T-helper 1 cell treated with Interleukin-12 subunit alpha and Interleukin-12 subunit beta and Interleukin-4 antibody, amounts not matched to agents 30 μg/mL and 1 μg/mL, for 36 hours (primary cell): ENCODE measurements at regions not wholly inside any gene's neighbourhood (a gene's known extent, or its start where the extent isn't known, plus 50 kb on each side); places are given as distances from the start of the nearest gene placed in this dataset.

ENCODE experiments used
- H3K27ac Mint-ChIP-seq: one replicate; pipeline ENCODE4 v1.8.0; 2021; ENCODE audit warnings: mild to moderate bottlenecking, mixed read lengths
- H3K27me3 Mint-ChIP-seq: one replicate; pipeline ENCODE4 v1.8.0; 2021; ENCODE audit warnings: low read depth, mixed read lengths
- H3K36me3 Mint-ChIP-seq: one replicate; pipeline ENCODE4 v1.8.0; 2021; ENCODE audit warnings: low read depth, mixed read lengths
- H3K4me1 Mint-ChIP-seq: one replicate; pipeline ENCODE4 v1.8.0; 2021; ENCODE audit warnings: low read depth, mixed read lengths
- H3K4me3 Mint-ChIP-seq: one replicate; pipeline ENCODE4 v1.8.0; 2021; ENCODE audit warnings: mild to moderate bottlenecking, moderate library complexity, mixed read lengths
- H3K9me3 Mint-ChIP-seq: one replicate; pipeline ENCODE4 v1.8.0; 2021; ENCODE audit warnings: mixed read lengths

- Mint-ChIP-seq H3K4me1 (no peaks in the 10 kb centered on the region), H3K27ac (no peak overlapping the region), H3K4me3 (no peak overlapping the region), H3K9me3 (no peaks in the 10 kb centered on the region), H3K36me3 (no peaks in the 10 kb centered on the region), H3K27me3 (peaks cover 4% of the 10 kb centered on the region)
Measured at GRCh38 chr11:130778026-130778425, 138.3 kb downstream of the SNX19 start.

GRCh38 chr11:130778705-130779104, 137.6 kb downstream of the SNX19 start:
- no peaks in the 10 kb centered on the region for H3K9me3 Mint-ChIP-seq
- no peaks in the 10 kb centered on the region for H3K4me1 Mint-ChIP-seq
- H3K36me3 Mint-ChIP-seq = no peaks in the 10 kb centered on the region
- peaks cover 4% of the 10 kb centered on the region for H3K27me3 Mint-ChIP-seq
- no peak overlapping the region for H3K27ac Mint-ChIP-seq
- H3K4me3 Mint-ChIP-seq = no peak overlapping the region

GRCh38 chr11:130779267-130779666, 137.0 kb downstream of the SNX19 start:
- Mint-ChIP-seq H3K36me3 (no peaks in the 10 kb centered on the region), H3K4me3 (no peak overlapping the region), H3K27ac (no peak overlapping the region), H3K27me3 (peaks cover 4% of the 10 kb centered on the region), H3K9me3 (no peaks in the 10 kb centered on the region), H3K4me1 (no peaks in the 10 kb centered on the region)

- Mint-ChIP-seq H3K4me3 (no peak overlapping the region), H3K9me3 (no peaks in the 10 kb centered on the region), H3K36me3 (no peaks in the 10 kb centered on the region), H3K27ac (no peak overlapping the region), H3K4me1 (no peaks in the 10 kb centered on the region), H3K27me3 (peaks cover 7% of the 10 kb centered on the region)
Measured at GRCh38 chr11:130779943-130780342, 136.3 kb downstream of the SNX19 start.

- H3K27me3 Mint-ChIP-seq = peaks cover 10% of the 10 kb centered on the region
- H3K4me3 Mint-ChIP-seq = no peak overlapping the region
- H3K36me3 Mint-ChIP-seq = no peaks in the 10 kb centered on the region
- no peaks in the 10 kb centered on the region for H3K9me3 Mint-ChIP-seq
- H3K27ac Mint-ChIP-seq = no peak overlapping the region
- H3K4me1 Mint-ChIP-seq = no peaks in the 10 kb centered on the region
Measured at GRCh38 chr11:130780437-130780836, 135.8 kb downstream of the SNX19 start.

- H3K27me3 Mint-ChIP-seq = peaks cover 10% of the 10 kb centered on the region
- H3K27ac Mint-ChIP-seq = no peak overlapping the region
- H3K4me1 Mint-ChIP-seq = no peaks in the 10 kb centered on the region
- H3K4me3 Mint-ChIP-seq = no peak overlapping the region
- no peaks in the 10 kb centered on the region for H3K36me3 Mint-ChIP-seq
- H3K9me3 Mint-ChIP-seq = no peaks in the 10 kb centered on the region
Measured at GRCh38 chr11:130781931-130782330, 134.3 kb downstream of the SNX19 start.

- H3K9me3 Mint-ChIP-seq = no peaks in the 10 kb centered on the region
- no peak overlapping the region for H3K4me3 Mint-ChIP-seq
- H3K27ac Mint-ChIP-seq = no peak overlapping the region
- H3K27me3 Mint-ChIP-seq = peaks cover 10% of the 10 kb centered on the region
- H3K4me1 Mint-ChIP-seq = no peaks in the 10 kb centered on the region
- no peaks in the 10 kb centered on the region for H3K36me3 Mint-ChIP-seq
Measured at GRCh38 chr11:130782361-130783222, 133.7 kb downstream of the SNX19 start.

- H3K4me1 Mint-ChIP-seq = no peaks in the 10 kb centered on the region
- H3K27ac Mint-ChIP-seq = no peak overlapping the region
- peaks cover 10% of the 10 kb centered on the region for H3K27me3 Mint-ChIP-seq
- H3K4me3 Mint-ChIP-seq = no peak overlapping the region
- no peaks in the 10 kb centered on the region for H3K36me3 Mint-ChIP-seq
- H3K9me3 Mint-ChIP-seq = no peaks in the 10 kb centered on the region
Measured at GRCh38 chr11:130783323-130783722, 133.0 kb downstream of the SNX19 start.

- no peaks in the 10 kb centered on the region for H3K4me1 Mint-ChIP-seq
- peaks cover 10% of the 10 kb centered on the region for H3K27me3 Mint-ChIP-seq
- no peak overlapping the region for H3K27ac Mint-ChIP-seq
- H3K9me3 Mint-ChIP-seq = peaks cover 2% of the 10 kb centered on the region
- H3K4me3 Mint-ChIP-seq = no peak overlapping the region
- no peaks in the 10 kb centered on the region for H3K36me3 Mint-ChIP-seq
Measured at GRCh38 chr11:130785380-130786116, 130.7 kb downstream of the SNX19 start.

- H3K27ac Mint-ChIP-seq = no peak overlapping the region
- H3K27me3 Mint-ChIP-seq = peaks cover 6% of the 10 kb centered on the region
- no peak overlapping the region for H3K4me3 Mint-ChIP-seq
- H3K9me3 Mint-ChIP-seq = peaks cover 12% of the 10 kb centered on the region
- no peaks in the 10 kb centered on the region for H3K36me3 Mint-ChIP-seq
- H3K4me1 Mint-ChIP-seq = no peaks in the 10 kb centered on the region
Measured at GRCh38 chr11:130786586-130786985, 129.7 kb downstream of the SNX19 start.

GRCh38 chr11:130787092-130787616, 129.1 kb downstream of the SNX19 start:
- Mint-ChIP-seq H3K36me3 (no peaks in the 10 kb centered on the region), H3K4me3 (no peak overlapping the region), H3K27me3 (peaks cover 6% of the 10 kb centered on the region), H3K27ac (no peak overlapping the region), H3K4me1 (no peaks in the 10 kb centered on the region), H3K9me3 (peaks cover 12% of the 10 kb centered on the region)

- H3K9me3 Mint-ChIP-seq = peaks cover 12% of the 10 kb centered on the region
- H3K4me1 Mint-ChIP-seq = no peaks in the 10 kb centered on the region
- peaks cover 6% of the 10 kb centered on the region for H3K27me3 Mint-ChIP-seq
- H3K27ac Mint-ChIP-seq = no peak overlapping the region
- H3K4me3 Mint-ChIP-seq = no peak overlapping the region
- no peaks in the 10 kb centered on the region for H3K36me3 Mint-ChIP-seq
Measured at GRCh38 chr11:130787973-130788570, 128.2 kb downstream of the SNX19 start.

GRCh38 chr11:130789056-130789640, 127.1 kb downstream of the SNX19 start:
- Mint-ChIP-seq H3K27me3 (peaks cover 11% of the 10 kb centered on the region), H3K9me3 (peaks cover 12% of the 10 kb centered on the region), H3K4me3 (no peak overlapping the region), H3K4me1 (no peaks in the 10 kb centered on the region), H3K36me3 (no peaks in the 10 kb centered on the region), H3K27ac (no peak overlapping the region)

GRCh38 chr11:130790689-130791088, 125.6 kb downstream of the SNX19 start:
- H3K4me1 Mint-ChIP-seq = no peaks in the 10 kb centered on the region
- peaks cover 5% of the 10 kb centered on the region for H3K27me3 Mint-ChIP-seq
- no peak overlapping the region for H3K4me3 Mint-ChIP-seq
- no peak overlapping the region for H3K27ac Mint-ChIP-seq
- no peaks in the 10 kb centered on the region for H3K36me3 Mint-ChIP-seq
- peaks cover 12% of the 10 kb centered on the region for H3K9me3 Mint-ChIP-seq
